ENCODE measurements at regions not wholly inside any gene's neighbourhood (a gene's known extent, or its start where the extent isn't known, plus 50 kb on each side); places are given as distances from the start of the nearest gene placed in this dataset.

DNA sequence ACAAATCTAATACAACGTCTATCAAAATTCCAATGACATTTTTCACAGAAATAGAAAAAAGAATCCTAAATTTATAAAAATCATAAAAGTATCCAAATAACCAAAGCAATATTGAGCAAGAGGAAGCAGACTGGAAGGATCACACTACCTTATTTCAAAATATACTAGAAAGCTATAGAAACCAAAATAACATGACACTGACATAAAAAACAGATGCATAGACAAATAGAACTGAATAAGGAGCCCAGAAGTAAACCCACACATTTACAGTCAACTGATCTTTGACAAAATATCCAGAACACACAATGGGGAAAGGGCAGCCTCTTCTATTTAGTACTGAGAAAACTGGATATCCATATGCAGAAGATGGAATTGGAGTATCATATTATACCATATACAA, 217.5 kb downstream of the MACC1 start:
- TF ChIP-seq CTCF (IDR thresholded peaks at IDR 0.05) (no peak), POLR2A (IDR thresholded peaks at IDR 0.05) (no peak)
